H4 (cell line): ENCODE measurements at regions not wholly inside any gene's neighbourhood (a gene's known extent, or its start where the extent isn't known, plus 50 kb on each side); places are given as distances from the start of the nearest gene placed in this dataset.
"Not testable (repeated sequence)": the region's sequence is repeated elsewhere in the genome, so short reads cannot be mapped to it uniquely, and the experiment has no call there.

Experiments used
- DNase-seq: peaks from one replicate; pipeline ENCODE4 v3.0.0-alpha.2; 2015; ENCODE audit warnings: low spot score

GRCh38 chr5:162796507-162796906 lies 640.9 kb upstream of the CCNG1 start:
- DNase-seq = no peak

GRCh38 chr5:162800301-162800700 lies 637.1 kb upstream of the CCNG1 start:
- DNase-seq = no peak

GRCh38 chr5:162801235-162801634 lies 636.2 kb upstream of the CCNG1 start:
- peak; percentile 7 for DNase-seq

GRCh38 chr5:162806195-162806594 lies 631.2 kb upstream of the CCNG1 start:
- no peak for DNase-seq

GRCh38 chr5:162811071-162811470 lies 626.3 kb upstream of the CCNG1 start:
- DNase-seq = no peak

- DNase-seq = no peak
Observed at GRCh38 chr5:162816816-162817215, 620.6 kb upstream of the CCNG1 start.

- DNase-seq = peak; percentile 15
Observed at GRCh38 chr5:162817364-162817763, 620.0 kb upstream of the CCNG1 start.

- DNase-seq = not testable (repeated sequence)
Observed at GRCh38 chr5:162821664-162822063, 615.7 kb upstream of the CCNG1 start.

- no peak for DNase-seq
Observed at GRCh38 chr5:162824360-162824759, 613.0 kb upstream of the CCNG1 start.

GRCh38 chr5:162837155-162837554 lies 600.2 kb upstream of the CCNG1 start:
- DNase-seq = no peak

- no peak for DNase-seq
Observed at GRCh38 chr5:162842727-162843126, 594.7 kb upstream of the CCNG1 start.

GRCh38 chr5:162852134-162852533 lies 585.3 kb upstream of the CCNG1 start:
- no peak for DNase-seq

GRCh38 chr5:162858770-162859169 lies 578.6 kb upstream of the CCNG1 start:
- no peak for DNase-seq

GRCh38 chr5:162870966-162871365 lies 566.4 kb upstream of the CCNG1 start:
- no peak for DNase-seq

GRCh38 chr5:162882629-162883028 lies 554.8 kb upstream of the CCNG1 start:
- no peak for DNase-seq

GRCh38 chr5:162886717-162887116 lies 550.7 kb upstream of the CCNG1 start:
- no peak for DNase-seq

GRCh38 chr5:162888268-162888667 lies 549.1 kb upstream of the CCNG1 start:
- DNase-seq = peak; percentile 11

GRCh38 chr5:162911873-162912272 lies 525.5 kb upstream of the CCNG1 start:
- no peak for DNase-seq

GRCh38 chr5:162916368-162916767 lies 521.0 kb upstream of the CCNG1 start:
- DNase-seq = no peak

- no peak for DNase-seq
Observed at GRCh38 chr5:162929104-162929503, 508.3 kb upstream of the CCNG1 start.

- no peak for DNase-seq
Observed at GRCh38 chr5:162931501-162931900, 505.9 kb upstream of the CCNG1 start.

- DNase-seq = no peak
Observed at GRCh38 chr5:162939991-162940390, 497.4 kb upstream of the CCNG1 start.

GRCh38 chr5:162948677-162949076 lies 488.7 kb upstream of the CCNG1 start:
- DNase-seq = no peak

GRCh38 chr5:162956570-162956969 lies 480.8 kb upstream of the CCNG1 start:
- DNase-seq = no peak

- not testable (repeated sequence) for DNase-seq
Observed at GRCh38 chr5:162964144-162964543, 473.3 kb upstream of the CCNG1 start.
